Omental fat pad (tissue), 3 donors: ENCODE measurements at regions not wholly inside any gene's neighbourhood (a gene's known extent, or its start where the extent isn't known, plus 50 kb on each side); places are given as distances from the start of the nearest gene placed in this dataset.
"Not testable (repeated sequence)": the region's sequence is repeated elsewhere in the genome, so short reads cannot be mapped to it uniquely, and the experiment has no call there.

Source experiments
- ATAC-seq: fragments of 150-250 bp; one replicate; pipeline ENCODE4 v1.9.1; 2016; ENCODE audit warnings: mild to moderate bottlenecking, moderate library complexity; ENCODE audit not compliant: low FRiP score
- DNase-seq: peaks from one replicate; pipeline ENCODE4 v3.0.0-alpha.2; 2019; ENCODE audit warnings: low spot score
- TF ChIP-seq, protein P1 (sequence below), 3 donors: fragments of 450-650 bp; IDR thresholded peaks; one replicate each; pipeline ENCODE4 v1.5.1; 2016 to 2017; ENCODE audit warnings: antibody characterized with exemption in 3 of 3, mild to moderate bottlenecking in 3 of 3, moderate library complexity in 2 of 3

DNA sequence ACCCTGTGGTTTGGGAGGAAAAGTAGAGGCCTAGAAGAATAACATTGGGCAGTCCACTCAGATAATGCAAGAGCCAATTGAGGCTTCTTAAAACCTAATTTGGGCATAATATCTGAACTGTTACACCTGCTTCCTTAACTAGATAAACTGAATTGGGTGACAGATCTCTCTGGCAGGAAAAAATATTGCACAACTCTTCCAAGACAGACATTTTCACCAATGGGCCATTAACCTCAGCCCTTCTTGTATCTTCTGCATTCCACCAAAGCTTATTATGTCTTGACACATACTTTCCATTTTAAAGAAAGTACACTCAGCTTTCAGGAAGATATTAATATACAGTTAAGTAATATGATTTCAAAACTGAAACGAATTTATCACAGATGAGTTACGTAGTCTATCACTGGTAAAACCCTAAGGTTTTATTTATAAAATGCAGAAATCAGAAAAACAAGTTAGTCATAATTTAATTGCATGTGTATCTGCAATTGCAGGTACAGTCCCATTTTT is 79.9 kb upstream of the MON1B start:
- TF ChIP-seq, protein P1, sequence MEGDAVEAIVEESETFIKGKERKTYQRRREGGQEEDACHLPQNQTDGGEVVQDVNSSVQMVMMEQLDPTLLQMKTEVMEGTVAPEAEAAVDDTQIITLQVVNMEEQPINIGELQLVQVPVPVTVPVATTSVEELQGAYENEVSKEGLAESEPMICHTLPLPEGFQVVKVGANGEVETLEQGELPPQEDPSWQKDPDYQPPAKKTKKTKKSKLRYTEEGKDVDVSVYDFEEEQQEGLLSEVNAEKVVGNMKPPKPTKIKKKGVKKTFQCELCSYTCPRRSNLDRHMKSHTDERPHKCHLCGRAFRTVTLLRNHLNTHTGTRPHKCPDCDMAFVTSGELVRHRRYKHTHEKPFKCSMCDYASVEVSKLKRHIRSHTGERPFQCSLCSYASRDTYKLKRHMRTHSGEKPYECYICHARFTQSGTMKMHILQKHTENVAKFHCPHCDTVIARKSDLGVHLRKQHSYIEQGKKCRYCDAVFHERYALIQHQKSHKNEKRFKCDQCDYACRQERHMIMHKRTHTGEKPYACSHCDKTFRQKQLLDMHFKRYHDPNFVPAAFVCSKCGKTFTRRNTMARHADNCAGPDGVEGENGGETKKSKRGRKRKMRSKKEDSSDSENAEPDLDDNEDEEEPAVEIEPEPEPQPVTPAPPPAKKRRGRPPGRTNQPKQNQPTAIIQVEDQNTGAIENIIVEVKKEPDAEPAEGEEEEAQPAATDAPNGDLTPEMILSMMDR (IDR thresholded peaks at IDR 0.05): no peak
- no peak for DNase-seq
- ATAC-seq: peak; percentile 37

DNA sequence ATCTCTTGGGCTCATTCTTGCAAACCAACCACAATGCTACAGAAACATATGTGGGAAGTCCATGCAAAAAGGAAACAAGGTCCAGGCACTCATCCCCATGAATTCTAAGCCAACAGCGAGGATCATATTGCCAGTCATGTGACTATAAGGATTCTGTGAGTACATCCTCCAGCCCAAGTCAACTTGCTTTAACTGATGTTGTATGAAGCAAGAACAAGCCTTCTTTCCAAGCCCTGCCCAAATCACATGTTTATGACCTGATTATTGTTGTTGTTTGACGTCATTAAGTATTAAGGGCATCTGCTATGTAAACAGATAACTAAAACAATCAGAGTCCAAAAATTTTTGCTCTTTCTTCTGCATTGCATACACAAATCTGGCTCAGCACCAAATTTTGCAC is 78.2 kb upstream of the MON1B start:
- ATAC-seq (no peak), DNase-seq (no peak)
- TF ChIP-seq, protein P1 (IDR thresholded peaks at IDR 0.05): no peak

DNA sequence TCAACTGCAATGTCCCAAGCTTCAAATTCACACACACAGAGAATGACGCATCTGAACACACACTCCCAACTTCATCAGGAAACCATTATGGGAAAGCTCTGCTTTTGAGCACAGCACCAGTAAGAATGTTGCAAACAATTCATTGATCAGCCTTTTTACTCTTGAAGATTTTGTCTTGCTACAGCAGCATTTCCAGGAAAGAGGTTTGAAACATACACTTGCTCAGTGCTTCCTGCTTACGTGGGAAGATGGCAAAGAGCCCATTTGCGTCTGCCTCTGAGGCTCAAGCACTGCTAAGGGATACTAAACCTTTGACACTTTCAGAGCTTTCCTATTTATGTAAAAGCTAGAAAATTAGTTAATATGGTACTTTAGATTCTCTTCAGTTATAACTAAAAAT is 77.2 kb upstream of the MON1B start:
- DNase-seq: no peak
- TF ChIP-seq, protein P1 (IDR thresholded peaks at IDR 0.05): no peak
- ATAC-seq: no peak

DNA sequence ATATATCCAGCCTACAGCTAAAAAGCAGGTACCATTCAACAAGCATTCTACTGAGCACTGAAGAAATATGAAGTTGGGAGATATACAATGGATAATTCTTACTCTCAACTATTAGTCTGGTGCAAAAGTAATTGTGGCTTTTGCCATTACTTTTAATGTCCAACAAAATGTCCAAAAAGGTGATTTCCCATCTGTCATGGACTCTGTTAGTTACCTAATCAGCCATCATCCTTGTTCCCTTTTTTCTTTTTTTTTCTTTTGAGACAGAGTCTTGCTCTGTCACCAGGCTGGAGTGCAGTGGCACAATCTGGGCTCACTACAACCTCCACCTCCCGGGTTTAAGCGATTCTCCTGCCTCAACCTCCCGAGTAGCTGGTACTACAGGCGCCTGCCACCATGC is 76.6 kb upstream of the MON1B start:
- DNase-seq, ATAC-seq: not testable (repeated sequence)

DNA sequence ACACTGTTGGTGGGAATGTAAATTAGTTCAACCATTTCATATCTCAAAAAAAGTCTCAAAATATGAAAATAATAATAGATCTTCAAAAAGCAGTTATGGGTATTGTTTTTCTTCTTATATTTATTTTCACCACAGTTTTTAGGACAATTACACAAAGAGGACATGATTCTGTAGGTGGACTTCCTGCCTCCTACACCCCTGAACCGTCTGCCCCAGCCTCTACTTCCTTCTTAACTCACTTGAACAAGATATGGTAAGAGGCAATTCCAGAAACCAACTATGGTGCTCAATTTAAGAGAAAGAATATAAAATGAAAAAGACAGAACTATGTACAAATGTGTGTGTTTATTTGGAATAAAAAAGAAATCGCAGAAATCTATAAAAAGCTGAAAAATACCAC is 74.1 kb upstream of the MON1B start:
- ATAC-seq: no peak

DNA sequence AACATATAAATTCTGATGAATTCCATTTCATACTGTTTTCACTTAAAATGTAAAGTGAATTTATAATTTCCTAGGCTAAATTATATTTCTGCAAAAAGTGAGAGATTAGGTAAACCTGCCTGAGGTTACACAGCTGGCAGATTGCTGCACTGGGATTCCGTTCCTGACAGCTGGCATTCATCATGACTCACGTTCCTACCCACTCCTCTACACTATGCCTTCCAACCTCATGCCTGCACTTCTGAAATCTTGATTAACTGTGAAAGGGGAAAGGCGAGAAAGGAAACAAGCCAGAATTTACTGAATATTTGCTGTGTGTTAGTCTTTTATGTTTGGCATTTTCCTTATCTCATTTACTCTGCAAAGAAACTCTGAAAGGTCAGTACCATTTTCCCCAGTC is 73.3 kb upstream of the MON1B start:
- TF ChIP-seq, protein P1 (IDR thresholded peaks at IDR 0.05): no peak
- ATAC-seq (peak; percentile 70), DNase-seq (no peak)

More for the DNA sequence above, 74.1 kb upstream of the MON1B start:
- DNase-seq: no peak
- TF ChIP-seq, protein P1 (IDR thresholded peaks at IDR 0.05): no peak

DNA sequence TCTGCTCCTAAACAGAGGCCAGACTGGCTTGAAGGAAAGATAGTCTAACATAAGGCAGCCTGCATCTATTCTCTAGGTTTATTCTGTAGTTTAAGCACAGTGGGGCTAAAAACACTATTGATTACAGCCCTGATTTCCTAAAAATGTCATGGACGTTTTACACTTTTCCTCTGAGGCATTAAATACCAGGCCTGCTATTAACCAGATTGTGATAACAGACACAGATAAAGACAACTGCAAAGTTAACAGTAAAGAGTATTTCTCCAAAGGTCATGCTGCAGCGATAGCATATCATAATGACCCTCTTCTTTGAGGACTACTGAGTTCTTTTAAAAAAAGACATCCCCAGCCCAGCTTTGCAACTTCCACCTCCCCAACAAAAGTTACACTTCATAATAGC is 59.6 kb upstream of the MON1B start:
- no peak for DNase-seq
- no peak for ATAC-seq
- TF ChIP-seq, protein P1 (IDR thresholded peaks at IDR 0.05): no peak
